ENCODE measurements at regions not wholly inside any gene's neighbourhood (a gene's known extent, or its start where the extent isn't known, plus 50 kb on each side); places are given as distances from the start of the nearest gene placed in this dataset.

GRCh38 chr3:177579419-177579818, 382.1 kb upstream of the TBL1XR1 start:
- DNase-seq = no peak

DNA sequence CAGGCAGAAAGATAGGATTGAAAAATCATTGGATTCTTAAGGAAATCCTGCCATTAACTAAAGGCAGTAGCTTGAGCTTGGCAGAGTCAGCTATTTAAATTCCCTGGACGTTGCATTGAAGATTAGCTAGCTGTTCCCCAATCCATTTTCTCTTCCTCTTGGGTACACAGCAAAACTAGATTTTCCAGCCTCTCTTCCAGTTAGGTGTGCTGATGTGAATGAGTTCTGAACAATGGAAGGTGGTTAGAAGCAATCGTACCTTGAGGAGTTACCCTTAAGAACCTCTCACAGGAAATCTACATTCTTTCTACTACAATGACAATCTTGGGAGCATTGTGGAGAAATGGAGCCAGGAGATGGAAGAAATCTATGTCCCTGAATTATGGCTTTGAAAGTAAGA, 383.2 kb upstream of the TBL1XR1 start:
- DNase-seq = no peak

- DNase-seq = no peak
These were observed 388.0 kb upstream of the TBL1XR1 start for GRCh38 chr3:177585271-177585670.

DNA sequence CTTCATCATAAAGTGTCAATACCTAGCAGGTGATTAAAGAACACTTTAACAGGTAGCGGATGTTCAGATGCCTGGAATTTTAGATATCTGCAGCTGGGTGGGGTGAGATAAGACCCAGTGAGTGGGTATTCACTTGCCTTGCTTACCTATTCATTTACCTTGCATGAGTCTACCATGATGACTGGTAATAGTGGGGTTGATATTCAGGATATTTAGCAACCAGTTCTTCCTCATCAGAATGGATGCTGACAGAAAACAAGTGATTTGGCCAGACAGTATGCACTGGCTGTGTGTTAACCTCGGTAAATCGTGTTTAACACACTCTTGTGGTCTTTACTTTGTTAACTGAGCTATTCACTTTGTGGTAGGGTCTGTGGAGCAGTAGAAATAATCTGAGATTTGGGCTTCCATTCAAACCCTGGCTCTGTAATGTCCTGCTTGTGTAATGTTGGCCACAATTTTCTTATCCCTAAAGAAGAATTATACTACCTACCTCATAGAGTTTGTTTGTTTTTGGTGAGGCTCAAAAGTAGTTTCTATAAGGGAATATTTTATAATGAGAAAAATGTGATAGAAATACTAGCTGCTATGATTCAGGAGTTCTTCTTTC, 391.9 kb upstream of the TBL1XR1 start:
- DNase-seq = no peak

DNA sequence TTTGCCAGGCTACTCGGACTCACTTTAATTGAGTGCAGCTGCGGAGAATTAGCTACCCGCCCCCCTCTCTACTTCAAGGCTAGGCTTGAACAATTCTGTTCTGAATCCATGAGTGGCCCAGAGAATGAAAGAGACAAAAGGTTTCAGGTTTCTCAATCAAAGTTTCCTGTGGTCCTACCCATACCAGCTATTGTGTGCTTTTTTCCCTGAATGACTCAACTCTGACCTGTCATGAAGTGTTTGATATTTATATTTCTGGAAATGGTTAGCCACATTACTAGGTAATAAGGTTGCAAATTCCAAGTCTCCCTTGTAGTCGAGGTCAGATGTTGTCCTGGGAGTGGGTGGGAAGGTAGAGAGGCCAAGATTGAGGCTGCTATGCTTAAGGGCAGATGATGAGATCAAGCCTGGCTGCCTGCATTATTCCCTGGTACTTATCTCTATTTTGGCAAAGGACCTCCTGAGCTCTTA, 392.7 kb upstream of the TBL1XR1 start:
- no peak for DNase-seq

DNA sequence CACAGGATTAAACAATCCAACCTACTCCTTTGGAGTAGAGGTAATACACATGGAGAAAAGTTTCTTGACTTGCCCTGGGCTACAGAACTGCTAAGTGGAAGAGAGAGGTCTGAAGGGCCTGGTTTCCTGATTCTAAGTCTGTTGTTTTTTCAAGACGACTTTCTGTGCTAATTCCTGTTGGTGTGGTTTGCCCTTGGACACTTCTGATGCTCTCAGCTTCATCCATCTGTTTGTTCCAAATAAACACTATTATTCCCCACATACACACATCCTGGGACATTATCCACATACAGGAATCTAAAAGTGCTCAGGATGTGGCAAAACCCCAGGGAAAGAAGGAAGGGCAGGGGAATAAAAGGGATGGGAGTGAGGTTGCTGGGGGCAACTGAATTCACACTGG, 393.5 kb upstream of the TBL1XR1 start:
- no peak for DNase-seq

DNA sequence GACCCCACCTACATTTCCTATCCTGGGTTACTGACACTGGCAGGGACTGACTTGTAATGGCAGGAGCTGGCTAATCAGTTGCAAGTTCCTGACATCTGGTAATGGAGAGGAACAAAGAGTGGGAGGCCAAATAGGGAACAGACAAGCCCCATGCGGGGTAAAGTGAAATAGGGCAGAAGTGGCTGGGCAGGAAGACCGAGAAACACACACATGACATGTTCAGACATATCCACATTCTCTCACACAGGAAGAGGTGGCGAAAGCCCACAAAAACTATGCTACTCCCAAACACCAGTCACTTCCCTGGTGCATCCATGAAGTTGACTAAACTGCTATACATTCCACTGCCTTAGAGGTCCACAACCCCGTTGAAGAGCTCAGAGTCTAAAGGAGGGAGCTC, 394.1 kb upstream of the TBL1XR1 start:
- no peak for DNase-seq

- DNase-seq = no peak
These were observed 396.8 kb upstream of the TBL1XR1 start for GRCh38 chr3:177594096-177594495.

- no peak for DNase-seq
These were observed 398.4 kb upstream of the TBL1XR1 start for GRCh38 chr3:177595530-177596188.

DNA sequence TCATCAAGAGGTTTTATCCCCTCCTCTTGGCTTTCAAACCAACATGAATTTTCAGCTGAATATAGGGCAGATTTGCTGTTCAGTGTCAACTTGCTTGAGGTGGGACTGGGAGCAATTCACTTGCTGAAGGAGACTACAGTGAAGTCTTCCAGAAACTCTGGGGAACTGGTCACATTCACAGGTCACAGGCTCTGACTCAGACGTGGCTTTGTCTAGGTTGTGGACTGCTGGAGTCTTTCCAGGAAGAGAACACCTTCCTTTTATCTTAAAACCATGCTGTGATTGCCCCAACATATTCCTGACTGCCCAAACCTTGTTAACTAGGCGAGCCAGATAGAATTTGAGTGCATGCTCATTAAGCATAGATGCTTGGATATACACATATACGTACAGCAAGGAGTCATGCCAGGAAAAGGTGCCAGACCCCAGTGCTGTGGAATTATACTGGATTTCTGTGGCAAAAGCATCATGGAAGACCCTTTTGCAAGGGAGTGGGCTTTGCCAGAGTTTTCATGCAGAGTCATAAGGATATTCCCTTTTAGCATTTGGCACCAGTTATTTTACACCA, 399.1 kb upstream of the TBL1XR1 start:
- DNase-seq = no peak

DNA sequence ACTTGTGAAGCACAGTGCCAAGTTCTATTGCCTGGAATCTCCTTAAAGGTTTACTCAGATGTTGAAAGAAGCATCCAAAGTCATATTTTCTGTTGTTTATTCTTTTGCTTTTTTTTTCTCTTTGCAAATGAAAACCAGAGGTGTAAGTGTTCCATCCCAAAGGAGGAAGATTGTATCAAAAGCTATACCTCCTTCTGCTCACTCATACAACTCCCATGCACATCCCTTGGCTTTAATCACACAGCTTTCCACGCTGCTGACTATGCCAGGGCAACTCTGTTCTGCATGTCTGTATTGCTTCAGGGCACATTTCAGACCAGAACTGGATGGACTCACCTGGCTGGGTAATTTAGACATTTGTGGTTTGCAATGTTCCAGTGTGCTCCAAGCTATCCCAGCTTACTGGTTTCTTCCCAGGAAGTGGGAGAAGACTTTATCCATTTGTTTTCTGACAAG, 399.6 kb upstream of the TBL1XR1 start:
- no peak for DNase-seq

DNA sequence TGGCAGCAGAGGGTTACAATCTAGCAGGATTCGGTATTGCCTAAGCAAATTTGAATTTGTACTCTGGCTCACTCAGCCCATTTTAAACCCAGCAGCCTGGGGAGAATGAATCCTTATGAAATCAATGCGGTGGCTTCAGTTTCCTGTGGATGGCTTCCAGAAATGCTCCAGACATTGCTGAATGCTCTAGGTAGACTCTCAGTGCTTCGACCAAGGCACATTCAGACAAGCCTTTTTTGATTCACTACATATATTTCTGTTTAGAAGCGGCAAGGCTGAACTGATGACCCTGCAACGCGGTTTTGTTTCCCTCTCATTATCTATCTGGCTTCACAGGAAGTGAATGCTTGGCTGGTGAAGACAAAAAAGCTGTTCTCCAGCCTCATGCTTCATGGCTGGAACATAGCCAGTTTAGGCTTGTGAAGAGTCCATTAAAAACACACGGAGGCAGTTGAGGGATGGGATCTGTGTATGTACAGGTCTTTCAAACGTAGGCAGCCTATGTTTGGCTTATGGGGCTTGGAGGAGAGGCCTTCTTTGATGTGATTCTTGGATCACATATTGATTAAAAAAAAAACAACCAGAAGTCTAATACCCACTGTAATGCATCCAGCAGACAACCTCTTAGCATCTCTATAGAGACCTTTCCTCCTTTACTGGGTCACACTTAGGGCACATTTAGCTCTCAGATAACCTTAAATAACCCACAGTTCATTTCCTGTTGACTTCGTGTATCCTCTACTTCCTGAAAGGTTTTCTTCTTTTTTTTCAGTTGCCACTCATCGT, 400.2 kb upstream of the TBL1XR1 start:
- DNase-seq = no peak

DNA sequence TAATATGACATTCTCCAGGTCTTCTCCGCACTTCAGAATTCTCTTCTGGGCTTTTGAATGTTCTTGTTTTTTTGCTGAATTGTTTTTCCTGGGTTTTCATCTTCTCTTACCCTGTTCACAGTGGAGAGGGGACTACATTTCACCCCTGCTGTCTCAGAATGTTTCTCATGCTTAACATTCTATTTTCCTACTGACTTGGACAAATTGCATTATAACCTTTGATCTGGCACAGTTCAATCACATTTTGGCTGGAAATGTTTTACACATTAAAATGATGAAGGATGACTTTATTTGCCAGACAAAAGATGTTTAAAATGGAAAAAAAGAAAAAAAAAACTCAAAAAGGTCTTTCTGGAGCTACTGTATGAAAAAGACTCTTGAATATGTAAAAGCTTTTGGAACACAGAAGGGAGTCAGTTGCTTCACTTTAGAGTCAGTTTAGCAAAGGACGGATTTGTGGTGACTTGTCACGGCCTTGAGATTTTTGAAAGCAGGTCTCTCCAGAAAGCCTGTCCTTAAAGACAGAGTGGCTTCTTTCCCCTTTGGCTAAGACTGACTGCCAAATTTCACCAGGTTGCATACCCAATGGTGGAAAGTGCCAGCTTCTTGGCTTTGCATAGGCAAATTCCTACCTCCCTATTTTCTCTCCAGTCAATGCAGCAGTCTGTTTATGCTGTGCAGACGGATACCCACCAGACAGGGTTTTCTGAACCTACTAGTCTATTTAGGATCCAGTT, 401.0 kb upstream of the TBL1XR1 start:
- DNase-seq = no peak

DNA sequence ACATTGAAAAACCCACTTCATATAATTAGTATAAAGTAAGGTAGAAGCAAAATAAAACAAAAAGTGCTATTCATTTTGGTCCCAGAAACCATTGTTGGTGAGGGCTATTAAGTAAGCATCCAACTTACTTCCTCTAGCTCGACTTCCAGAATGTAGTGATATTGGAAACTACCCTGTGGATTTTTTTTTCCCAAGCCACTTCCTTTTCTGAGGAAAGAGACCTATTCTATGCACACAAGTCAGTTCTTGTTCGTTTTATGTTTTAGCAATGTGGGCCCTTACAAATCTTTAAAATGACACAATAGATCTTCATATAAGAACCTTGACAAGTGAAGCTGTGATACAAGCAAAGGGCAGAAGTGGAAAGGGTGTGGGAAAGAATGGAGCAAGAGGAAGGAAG, 402.0 kb upstream of the TBL1XR1 start:
- DNase-seq = no peak

DNA sequence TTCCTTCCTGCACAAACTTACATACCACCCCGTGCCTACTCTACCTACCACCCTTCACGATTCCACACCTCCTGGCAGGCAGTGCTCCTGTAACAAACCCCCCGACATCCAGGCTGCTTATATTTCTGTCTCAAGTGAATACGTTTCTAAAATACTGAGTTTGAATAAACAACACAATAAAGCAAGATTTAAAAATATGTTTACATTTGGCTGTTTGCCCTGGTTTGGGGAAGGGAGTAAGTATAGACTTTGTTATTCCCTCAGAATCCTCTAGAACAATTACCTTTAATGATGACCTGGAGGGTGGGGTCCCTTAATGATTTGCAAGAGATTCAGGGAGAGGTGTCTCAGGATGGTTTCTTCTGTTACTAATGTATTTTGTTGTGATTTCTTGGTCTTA, 402.6 kb upstream of the TBL1XR1 start:
- DNase-seq = no peak

DNA sequence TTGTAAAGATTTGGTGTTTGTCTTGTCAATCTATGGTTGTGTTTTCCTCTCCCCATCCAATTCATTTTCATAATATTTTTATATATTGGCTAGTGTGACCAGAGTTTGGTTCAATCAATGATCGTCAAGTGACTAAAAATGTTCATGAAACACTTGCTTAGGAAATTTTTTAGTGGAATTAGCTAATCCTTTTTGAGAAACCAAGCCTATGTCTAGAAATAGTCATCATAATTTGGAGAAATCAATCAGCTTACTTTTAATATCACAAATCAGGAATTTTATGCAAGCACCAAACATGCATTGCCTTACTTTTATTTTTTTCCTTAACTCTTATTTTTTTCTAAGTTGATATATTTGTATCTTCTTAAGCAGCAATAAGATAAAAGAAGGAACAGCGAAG, 403.1 kb upstream of the TBL1XR1 start:
- no peak for DNase-seq

DNA sequence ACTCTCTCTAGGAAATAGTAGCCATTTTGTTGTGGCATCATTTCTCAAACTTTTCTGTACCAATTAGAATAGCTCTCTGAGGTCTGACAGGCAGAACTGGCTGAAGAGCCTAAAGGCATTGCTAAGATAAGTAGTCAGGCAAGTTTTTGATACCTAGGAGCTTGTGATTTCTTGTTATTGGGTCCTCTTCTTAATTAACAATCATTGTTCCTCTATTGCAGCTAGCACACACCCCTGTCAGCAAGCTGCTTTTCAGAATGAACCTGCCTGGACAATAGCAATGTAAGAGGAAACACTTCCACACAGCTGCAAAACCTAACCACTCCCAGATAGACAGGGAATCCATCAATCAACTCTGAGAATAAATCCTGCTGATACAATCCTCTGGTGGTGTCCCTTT, 403.9 kb upstream of the TBL1XR1 start:
- no peak for DNase-seq

GRCh38 chr3:177602601-177603147, 405.4 kb upstream of the TBL1XR1 start:
- DNase-seq = no peak

GRCh38 chr3:177603148-177603603, 405.9 kb upstream of the TBL1XR1 start:
- no peak for DNase-seq

- no peak for DNase-seq
These were observed 406.9 kb upstream of the TBL1XR1 start for GRCh38 chr3:177604181-177604580.

DNA sequence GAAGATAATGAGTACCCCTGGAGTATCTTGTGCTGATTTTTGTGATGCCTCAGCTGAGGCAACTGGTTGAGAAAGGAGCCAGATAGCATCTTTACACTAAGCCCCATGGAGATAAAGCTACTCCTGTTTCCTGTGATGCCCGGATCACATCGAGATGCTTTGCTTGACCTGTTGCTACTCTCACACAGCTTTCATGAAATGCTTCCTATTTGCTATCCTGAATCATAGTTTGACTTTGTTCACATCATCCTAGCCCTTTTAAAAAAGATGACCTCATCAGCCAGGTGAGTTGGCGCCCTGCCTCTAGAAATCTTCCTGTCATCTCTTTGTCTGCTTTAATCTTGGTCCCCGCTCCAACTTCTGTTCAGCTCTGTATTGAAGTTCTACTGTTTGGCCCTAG, 409.6 kb upstream of the TBL1XR1 start:
- DNase-seq = no peak

- no peak for DNase-seq
These were observed 410.3 kb upstream of the TBL1XR1 start for GRCh38 chr3:177607589-177607988.

DNA sequence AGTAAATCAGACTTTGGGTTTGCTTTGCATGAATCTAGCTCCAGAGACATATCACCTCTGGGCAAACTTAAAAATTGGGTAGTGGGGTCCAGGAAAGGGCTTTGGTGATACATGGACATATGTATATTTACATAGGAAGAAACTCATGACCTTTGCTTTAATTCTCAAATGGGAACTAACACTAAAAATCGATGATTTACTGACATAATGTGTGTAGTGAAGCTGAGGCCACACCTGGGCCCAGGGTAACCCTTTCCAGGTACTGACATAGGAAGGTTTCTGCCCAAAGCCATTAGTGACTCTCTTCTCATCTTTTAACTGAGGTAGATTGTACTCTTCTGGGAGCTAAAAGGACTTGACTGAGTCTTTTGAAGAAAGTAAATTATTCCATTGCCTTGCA, 411.2 kb upstream of the TBL1XR1 start:
- no peak for DNase-seq

All from stimulated activated CD4-positive, alpha-beta T cell treated with anti-CD3 and anti-CD28 coated beads, Interleukin-4, amount 100 ng/mL, for 4 hours (primary cell).